ENCODE measurements at regions not wholly inside any gene's neighbourhood (a gene's known extent, or its start where the extent isn't known, plus 50 kb on each side); places are given as distances from the start of the nearest gene placed in this dataset.

GRCh38 chr5:123261752-123262151 is 161.5 kb downstream of the CEP120 start:
- H3K79me2 ChIP-seq (ENCODE audit: control insufficient read depth in 1 of 2, insufficient read depth in 2 of 2, low read length in 2 of 2) = no peaks in the 10 kb centered on the region

More at GRCh38 chr5:123261752-123262151, 161.5 kb downstream of the CEP120 start:
- H2BK120ac ChIP-seq (replicated peaks; ENCODE audit: low read depth, low read length) = no peak overlapping the region
- no peaks in the 10 kb centered on the region for H3K27me3 ChIP-seq (replicated peaks in 1 of 4; ENCODE audit: control insufficient read depth in 3 of 4, extremely low read depth in 1 of 4, insufficient read depth in 3 of 4, low read length in 3 of 4)
- no peaks in the 10 kb centered on the region for H3K36me3 ChIP-seq (ENCODE audit: control insufficient read depth in 2 of 4, insufficient read depth in 4 of 4, low read length in 3 of 4)
- H3K9ac ChIP-seq (replicated peaks in 1 of 4; ENCODE audit: extremely low read depth in 1 of 4, low read depth in 3 of 4, low read length in 3 of 4) = no peak overlapping the region
- no peak overlapping the region for H2AK5ac ChIP-seq (ENCODE audit: low read depth, low read length)
- no peak overlapping the region for H2AFZ ChIP-seq (ENCODE audit: low read length)
- no peak overlapping the region for H3K4me3 ChIP-seq (ENCODE audit: extremely low read depth in 1 of 4, insufficient read depth in 2 of 4, low read depth in 3 of 4, low read length in 4 of 4)
- H2BK5ac ChIP-seq (ENCODE audit: low read depth, low read length) = no peak overlapping the region
- no peak overlapping the region for H3K14ac ChIP-seq (ENCODE audit: insufficient read length)
- no peak overlapping the region for H3K27ac ChIP-seq (ENCODE audit: low read depth, low read length)
- no peak overlapping the region for H3K56ac ChIP-seq (replicated peaks; ENCODE audit: insufficient read length, low read depth, low read length)
- ChIA-PET CTCF (ENCODE audit: partially characterized antibody) (no interaction called here), POLR2A (ENCODE audit: partially characterized antibody) (no interaction called here)
- H3K23me2 ChIP-seq (ENCODE audit: low read depth, low read length) = no peaks in the 10 kb centered on the region
- no peak for DNase-seq (ENCODE audit: low read depth in 1 of 2, low spot score in 2 of 2)
- no peak overlapping the region for H3K23ac ChIP-seq (ENCODE audit: insufficient read length)
- 0 out of 2 replicates have a peak overlapping the region, but pooled peaks have one; percentile 29 for H2BK20ac ChIP-seq (ENCODE audit: low read length)
- no peak overlapping the region for H2BK12ac ChIP-seq (ENCODE audit: low read depth, low read length)
- H3K4ac ChIP-seq (replicated peaks; ENCODE audit: insufficient read length, low read depth, low read length) = no peak overlapping the region
- no peak overlapping the region for H3K18ac ChIP-seq (ENCODE audit: extremely low read depth, low read length)
- H3K4me1 ChIP-seq (replicated peaks in 1 of 4; ENCODE audit: control insufficient read depth in 3 of 4, insufficient read depth in 4 of 4, low read length in 3 of 4) = peaks cover 0 to 6% (median 0%) of the 10 kb centered on the region in 4 experiments; a peak in 2 of 7 replicates
- no peak overlapping the region for H4K8ac ChIP-seq (ENCODE audit: extremely low read depth, insufficient read depth, low read length)
- H3K4me2 ChIP-seq (ENCODE audit: insufficient read depth in 1 of 2, low read depth in 2 of 2, low read length in 2 of 2) = no peak overlapping the region
- no peak for FAIRE-seq
- no peak overlapping the region for H2BK15ac ChIP-seq (ENCODE audit: low read length)
- 95% methylated on average over 1 of the region's 1 CpG; no CpG with 5 or more reads in 1 of the 2 experiments for WGBS, 2 experiments (ENCODE audit: extremely low coverage in 1 of 2, insufficient coverage in 1 of 2, insufficient read length in 1 of 2, insufficient replicate concordance in 2 of 2, low coverage in 1 of 2, low lambda C conversion rate in 2 of 2, missing lambda C conversion rate in 1 of 2)
- H4K5ac ChIP-seq (ENCODE audit: insufficient read length, low read depth, low read length) = no peak overlapping the region
- H3K9me3 ChIP-seq (ENCODE audit: insufficient read depth in 2 of 2, low read depth in 1 of 2, low read length in 1 of 2) = peaks cover 2 to 4% of the 10 kb centered on the region in 2 experiments
- H3K79me1 ChIP-seq (ENCODE audit: low read depth, low read length) = no peaks in the 10 kb centered on the region
- no peaks in the 10 kb centered on the region for H4K20me1 ChIP-seq (replicated peaks in 1 of 2; ENCODE audit: control insufficient read depth in 1 of 2, insufficient read depth in 2 of 2, low read length in 2 of 2)
- TF ChIP-seq RAD21 (IDR thresholded peaks at IDR 0.05 in 1 of 2, conservative IDR thresholded peaks at IDR 0.05 in 1 of 2; ENCODE audit: low read depth in 2 of 2, low read length in 2 of 2) (no peak), KDM1A (IDR thresholded peaks at IDR 0.05; ENCODE audit: borderline replicate concordance, low read length) (no peak), JUN (IDR thresholded peaks at IDR 0.05; ENCODE audit: low read depth, low read length) (no peak), MAFK (IDR thresholded peaks at IDR 0.05; ENCODE audit: low read depth, low read length) (no peak), POLR2A (IDR thresholded peaks at IDR 0.05; ENCODE audit: control extremely low read depth in 1 of 2, low read depth in 2 of 2, low read length in 2 of 2) (no peak)
- no peak overlapping the region for H4K91ac ChIP-seq (replicated peaks; ENCODE audit: insufficient read length, low read length)
